SU-DHL-6 (cell line): ENCODE measurements at regions not wholly inside any gene's neighbourhood (a gene's known extent, or its start where the extent isn't known, plus 50 kb on each side); places are given as distances from the start of the nearest gene placed in this dataset.

ENCODE experiments used
- CTCF ChIP-seq: fragments of 200-600 bp; sonication (generic); IDR thresholded peaks from one replicate; pipeline ENCODE4 v1.5.1; 2017; ENCODE audit warnings: antibody characterized with exemption, mild to moderate bottlenecking, low read length, moderate library complexity; ENCODE audit not compliant: insufficient read depth, poor library complexity, severe bottlenecking
- EZH2phosphoT487 ChIP-seq: fragments of 200-600 bp; sonication (generic), shearing (Covaris generic); conservative IDR thresholded peaks from 2 replicates; pipeline ENCODE4 v1.6.1; 2018; ENCODE audit warnings: mild to moderate bottlenecking, antibody characterized with exemption, low read length, moderate library complexity, mixed read lengths

DNA sequence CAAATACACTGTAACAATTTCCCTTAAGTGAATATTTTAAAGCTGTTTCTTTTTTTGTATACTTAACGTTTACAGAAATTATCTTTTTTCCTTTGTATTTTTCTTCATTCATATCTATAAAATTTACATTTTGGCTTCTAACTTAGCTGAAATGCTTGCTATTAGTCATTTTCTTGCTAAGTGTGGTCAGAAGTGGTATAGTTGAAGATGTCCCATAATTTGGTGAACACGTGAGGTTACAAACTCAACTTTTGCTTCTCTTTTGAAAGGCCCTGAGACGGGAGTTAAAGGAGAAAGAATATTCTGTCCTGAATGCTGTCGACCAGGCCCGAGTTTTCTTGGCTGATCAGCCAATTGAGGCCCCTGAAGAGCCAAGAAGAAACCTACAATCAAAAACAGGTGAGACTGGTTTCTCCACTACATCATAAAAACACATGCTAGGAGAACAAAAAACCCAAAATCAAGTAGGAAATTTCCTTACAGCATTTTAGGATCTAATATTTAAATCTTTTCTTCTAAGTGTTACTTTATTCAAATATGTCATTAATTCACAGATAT is 445.0 kb downstream of the UTRN start:
- TF ChIP-seq CTCF (no peak), EZH2phosphoT487 (no peak)
